HL-60/S4 treated with retinoic acid at 250 ng/mL for 4 days and 3 days (cell line): ENCODE measurements at regions not wholly inside any gene's neighbourhood (a gene's known extent, or its start where the extent isn't known, plus 50 kb on each side); places are given as distances from the start of the nearest gene placed in this dataset.

Experiments used
- in situ Hi-C: fragments of 300-500 bp; cut with MboI; formaldehyde crosslinking; loops from 2 replicates; pipeline ENCODE4 v1.7.0; 2022; ENCODE audit warnings: low sequenced_read_pairs

- in situ Hi-C loops: no loop called here
These were observed 650.3 kb upstream of the KLF4 start for GRCh38 chr9:108139900-108140299.

DNA sequence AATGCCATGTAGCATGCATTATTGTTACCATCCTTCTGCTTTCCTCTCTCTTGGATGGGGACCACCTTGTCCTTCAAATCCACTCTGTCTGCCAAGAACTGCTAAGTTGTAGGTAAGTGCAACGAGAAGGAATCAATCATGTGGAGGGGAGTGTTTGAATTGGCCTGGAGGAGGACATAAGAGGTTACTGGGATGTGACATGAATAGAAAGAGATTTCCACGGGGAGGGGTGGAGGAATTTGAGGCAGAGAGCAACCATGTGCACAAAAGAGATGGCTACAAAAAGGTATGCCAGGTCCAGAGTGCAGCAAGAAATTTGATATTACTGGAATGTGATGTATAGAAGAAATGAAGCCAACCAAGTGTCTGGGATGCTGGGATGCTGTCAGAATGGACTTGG, 648.9 kb upstream of the KLF4 start:
- in situ Hi-C loops: no loop called here

DNA sequence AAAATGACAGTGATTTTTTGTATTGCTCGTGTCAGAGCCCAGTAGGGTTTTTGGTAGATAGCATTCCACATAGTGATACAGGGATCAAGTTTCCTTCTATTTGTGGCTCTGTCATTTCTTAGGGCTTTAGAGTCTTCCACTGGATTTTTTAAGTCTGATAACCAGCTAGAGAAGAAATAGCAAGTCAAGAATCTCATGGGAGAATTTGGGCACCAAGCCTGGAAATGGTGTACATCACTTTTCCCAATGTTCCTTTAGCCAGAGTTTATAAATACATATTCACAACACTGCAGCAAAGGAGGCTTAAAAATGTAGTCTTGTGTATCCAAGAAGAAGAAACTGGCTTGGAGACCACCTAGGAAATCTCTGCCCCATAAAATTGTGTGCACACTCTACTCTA, 647.1 kb upstream of the KLF4 start:
- in situ Hi-C loops: no loop called here

DNA sequence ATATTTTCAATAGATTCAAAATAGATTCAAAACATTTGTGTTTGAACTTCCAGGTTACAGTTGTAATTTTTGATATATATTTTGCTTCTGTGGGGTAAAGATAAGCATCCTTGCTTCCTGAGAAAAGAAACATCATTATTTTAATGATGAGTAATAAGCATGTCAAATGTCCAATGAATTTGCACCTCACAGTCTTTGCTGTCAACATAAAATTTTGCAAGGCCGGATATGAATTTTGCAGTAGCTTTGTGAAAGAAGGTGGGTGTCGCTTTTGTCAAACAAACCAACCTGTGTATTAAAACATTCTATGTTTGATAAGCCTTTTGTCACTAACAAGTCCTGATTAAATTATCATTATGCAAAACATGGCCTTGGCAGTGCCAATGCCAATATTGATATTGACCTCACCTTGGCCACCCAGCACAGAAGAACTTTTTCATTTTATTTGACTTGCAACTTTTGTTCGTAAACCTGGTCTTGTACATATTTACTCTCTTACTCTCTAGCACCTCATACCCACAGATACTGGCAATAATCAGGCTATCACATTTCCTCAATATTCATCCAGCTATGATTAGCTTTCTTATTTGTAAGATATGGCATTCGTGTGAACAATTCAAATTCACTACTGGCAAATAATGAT, 645.0 kb upstream of the KLF4 start:
- in situ Hi-C loops: no loop called here

- in situ Hi-C loops: no loop called here
These were observed 644.1 kb upstream of the KLF4 start for GRCh38 chr9:108133680-108134079.

DNA sequence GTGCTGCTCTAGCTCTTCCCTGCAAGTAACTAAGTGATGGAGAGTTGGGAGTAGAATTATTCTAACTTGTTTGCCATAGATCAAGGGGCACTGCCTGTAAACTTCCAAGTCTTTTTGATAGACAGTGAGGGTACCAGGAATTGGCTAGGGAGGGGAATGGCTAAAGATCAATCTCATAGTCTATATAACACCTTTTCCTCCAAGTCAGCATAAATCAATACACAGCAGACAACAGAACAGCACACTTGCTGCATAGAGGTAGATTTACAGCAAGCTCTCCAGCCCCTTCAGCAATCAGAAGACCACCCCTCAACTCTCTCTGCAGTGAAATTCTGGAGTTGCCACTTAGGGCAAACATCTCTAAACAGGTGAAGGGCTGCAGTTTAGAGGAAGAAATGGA, 643.5 kb upstream of the KLF4 start:
- in situ Hi-C loops: no loop called here

GRCh38 chr9:108130905-108131304, 641.3 kb upstream of the KLF4 start:
- in situ Hi-C loops: no loop called here

DNA sequence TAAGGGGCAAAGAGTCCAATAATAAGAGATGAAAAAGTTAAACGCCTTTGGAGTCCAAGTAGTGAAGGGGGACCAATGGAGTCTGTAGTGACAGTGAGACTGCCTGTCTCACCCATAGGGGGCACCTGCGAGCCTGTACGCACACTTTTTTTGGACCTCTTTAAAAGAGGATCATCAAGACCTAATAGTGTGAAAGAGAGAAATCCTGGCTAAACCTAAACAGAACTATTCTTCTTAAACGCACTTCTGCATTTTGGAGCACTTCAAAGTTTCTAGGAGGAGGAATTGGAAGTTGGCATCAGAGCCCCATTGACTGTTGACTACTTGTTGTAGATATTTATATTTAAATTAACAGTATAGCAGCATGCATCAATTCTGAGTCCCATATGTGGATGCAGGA, 636.1 kb upstream of the KLF4 start:
- in situ Hi-C loops: no loop called here

GRCh38 chr9:108119530-108120113, 630.1 kb upstream of the KLF4 start:
- in situ Hi-C loops: no loop called here

DNA sequence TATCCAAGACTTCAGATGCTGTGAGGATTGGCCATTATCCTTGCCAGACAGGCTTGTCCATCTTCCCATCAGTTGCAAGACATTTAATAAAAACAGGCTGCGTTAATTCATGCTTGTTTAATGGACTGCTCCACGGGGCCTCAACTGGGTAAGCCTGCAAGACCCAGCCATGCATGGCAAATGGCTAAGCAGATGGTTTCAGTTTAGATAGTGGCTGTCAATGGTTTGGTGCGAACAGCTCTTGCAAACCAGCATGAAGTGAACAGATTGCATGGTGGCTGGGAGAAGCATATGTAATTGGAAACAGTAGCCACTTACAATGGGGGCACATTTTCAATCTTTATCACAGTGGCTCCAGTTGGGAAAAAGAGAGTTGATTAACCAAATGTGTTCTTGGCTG, 628.2 kb upstream of the KLF4 start:
- in situ Hi-C loops: no loop called here

DNA sequence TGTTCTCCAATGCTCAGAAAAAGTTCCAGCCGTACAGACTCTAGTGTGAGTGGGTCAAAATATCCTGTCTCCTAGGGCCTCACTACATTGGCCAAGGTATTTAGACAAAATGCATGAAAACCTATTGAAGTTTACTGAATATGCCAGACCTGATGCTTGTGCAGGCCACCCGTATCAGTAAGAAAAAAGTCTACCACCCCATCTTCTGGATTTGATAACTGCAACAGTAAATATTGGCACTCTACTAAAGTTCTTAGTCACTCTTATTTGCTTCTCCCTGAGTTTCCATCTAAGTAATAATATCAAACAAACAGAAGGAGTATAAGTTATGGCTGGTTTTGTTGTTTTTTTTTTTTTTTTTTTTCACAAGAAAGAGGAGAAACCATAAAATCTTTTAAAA, 627.7 kb upstream of the KLF4 start:
- in situ Hi-C loops: no loop called here

- in situ Hi-C loops: no loop called here
These were observed 624.0 kb upstream of the KLF4 start for GRCh38 chr9:108113596-108113995.

DNA sequence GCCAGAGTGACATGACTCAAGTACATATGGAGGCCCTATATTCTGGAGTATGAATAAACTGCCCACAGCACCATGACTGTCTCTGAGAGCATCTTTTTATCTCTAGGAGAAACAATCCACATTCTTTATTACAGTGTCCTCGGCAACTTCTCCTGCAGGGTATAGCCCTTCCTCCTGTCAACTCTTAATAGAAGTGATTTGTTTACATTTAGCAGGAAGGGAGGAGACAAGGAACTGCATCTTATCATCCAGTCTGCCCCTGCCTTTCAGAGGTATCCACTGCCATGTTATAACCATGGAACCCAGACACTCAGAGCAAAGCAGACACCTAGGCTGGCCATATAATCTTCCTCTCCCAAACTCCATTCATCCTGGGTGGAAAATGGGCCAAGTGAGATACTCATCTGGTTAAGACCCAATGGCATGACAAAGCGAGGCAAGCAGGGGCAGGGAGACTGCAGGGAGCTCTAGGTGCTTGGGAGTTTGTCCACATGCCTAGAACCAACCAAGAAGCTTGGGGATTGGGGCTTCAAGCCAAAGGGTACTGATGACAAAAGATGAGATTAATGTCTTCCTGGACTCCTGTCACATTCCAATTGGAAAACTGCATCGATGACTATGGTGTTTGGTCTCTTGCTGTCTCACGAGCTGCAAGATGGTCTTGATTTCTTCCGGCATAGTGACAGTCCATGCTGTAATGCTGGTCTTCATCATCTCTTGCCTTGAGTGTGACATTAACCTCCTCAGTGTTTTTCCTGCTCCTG, 620.5 kb upstream of the KLF4 start:
- in situ Hi-C loops: no loop called here

DNA sequence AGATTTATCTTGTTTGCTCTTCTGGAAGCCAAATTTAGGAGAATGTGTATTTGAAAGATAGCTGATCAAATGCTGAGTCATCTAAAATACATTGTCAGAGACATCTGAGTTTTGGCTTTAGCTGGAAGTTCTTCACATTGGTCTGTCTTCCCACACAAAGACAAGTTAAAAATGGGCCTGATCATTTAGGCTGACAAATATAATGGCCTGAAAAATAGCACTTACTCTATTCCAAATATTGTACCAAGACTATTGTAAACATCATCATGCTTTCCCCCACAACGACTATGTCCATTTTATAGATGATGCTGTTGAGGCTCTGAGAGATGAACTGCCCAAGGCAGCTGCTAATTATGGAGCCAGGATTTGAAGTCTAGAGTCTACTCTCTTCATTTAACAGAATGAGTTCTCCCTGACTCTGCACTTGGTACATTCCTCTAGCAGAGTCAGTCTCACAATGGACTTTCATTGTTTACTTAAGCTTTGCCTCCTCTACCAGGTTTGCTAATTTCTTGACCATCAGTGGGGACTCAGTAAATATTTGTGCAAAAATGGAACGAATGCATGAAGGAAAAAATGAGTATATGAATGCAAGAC, 619.4 kb upstream of the KLF4 start:
- in situ Hi-C loops: no loop called here

DNA sequence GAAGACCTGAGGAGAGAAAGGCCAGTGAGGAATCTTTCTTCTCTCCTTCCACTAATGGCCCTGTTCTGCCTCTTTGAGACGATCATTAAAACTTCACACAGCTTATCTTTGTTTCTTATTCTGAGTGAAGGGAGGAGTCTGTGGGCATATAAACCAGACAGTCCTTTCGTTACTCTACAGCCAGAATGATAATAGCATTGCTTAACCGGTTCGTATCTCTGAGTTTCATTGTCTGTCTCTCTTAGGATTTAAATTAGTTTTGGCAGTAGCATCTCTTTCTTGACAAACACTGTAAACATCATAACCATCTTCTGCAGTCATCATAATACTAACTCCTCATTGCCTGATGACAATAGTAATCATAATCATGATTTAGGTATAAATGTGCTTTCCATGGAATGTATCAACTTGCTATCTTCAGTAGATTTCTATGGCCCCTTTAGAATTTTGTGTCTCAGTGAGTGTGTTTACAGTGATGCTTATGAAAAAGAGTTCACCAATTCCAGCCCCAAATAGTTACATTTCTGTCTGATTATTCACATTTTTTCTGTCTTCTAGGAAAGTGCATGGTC, 618.8 kb upstream of the KLF4 start:
- in situ Hi-C loops: no loop called here

- in situ Hi-C loops: no loop called here
These were observed 616.3 kb upstream of the KLF4 start for GRCh38 chr9:108105885-108106284.

- in situ Hi-C loops: no loop called here
These were observed 615.4 kb upstream of the KLF4 start for GRCh38 chr9:108104991-108105390.

- in situ Hi-C loops: no loop called here
These were observed 613.6 kb upstream of the KLF4 start for GRCh38 chr9:108103046-108103693.

GRCh38 chr9:108101410-108101809, 611.8 kb upstream of the KLF4 start:
- in situ Hi-C loops: no loop called here

- in situ Hi-C loops: no loop called here
These were observed 611.0 kb upstream of the KLF4 start for GRCh38 chr9:108100571-108100970.

GRCh38 chr9:108099854-108100253, 610.3 kb upstream of the KLF4 start:
- in situ Hi-C loops: no loop called here
